Ovary (tissue), 3 donors: ENCODE measurements at regions not wholly inside any gene's neighbourhood (a gene's known extent, or its start where the extent isn't known, plus 50 kb on each side); places are given as distances from the start of the nearest gene placed in this dataset.

Source experiments
- EP300 ChIP-seq: sonication (generic); formaldehyde crosslinking; IDR thresholded peaks from one replicate; pipeline ENCODE4 v1.6.1; 2017; ENCODE audit warnings: antibody characterized with exemption
- POLR2A ChIP-seq: fragments of 450-650 bp; IDR thresholded peaks from one replicate; pipeline ENCODE4 v1.6.1; 2017; ENCODE audit warnings: antibody characterized with exemption, mild to moderate bottlenecking, moderate library complexity
- TF ChIP-seq, protein P1 (sequence below), 3 donors: fragments of 450-650 bp in 2 of 3; fragments of 200-600 bp in 1 of 3; IDR thresholded peaks; one replicate each; pipeline versions ENCODE4 v1.5.1 to v1.8.0; 2016 to 2022; ENCODE audit warnings: antibody characterized with exemption in 3 of 3, mild to moderate bottlenecking in 1 of 3
- donor health status: DM: no; HTN: no; CAD: no.

DNA sequence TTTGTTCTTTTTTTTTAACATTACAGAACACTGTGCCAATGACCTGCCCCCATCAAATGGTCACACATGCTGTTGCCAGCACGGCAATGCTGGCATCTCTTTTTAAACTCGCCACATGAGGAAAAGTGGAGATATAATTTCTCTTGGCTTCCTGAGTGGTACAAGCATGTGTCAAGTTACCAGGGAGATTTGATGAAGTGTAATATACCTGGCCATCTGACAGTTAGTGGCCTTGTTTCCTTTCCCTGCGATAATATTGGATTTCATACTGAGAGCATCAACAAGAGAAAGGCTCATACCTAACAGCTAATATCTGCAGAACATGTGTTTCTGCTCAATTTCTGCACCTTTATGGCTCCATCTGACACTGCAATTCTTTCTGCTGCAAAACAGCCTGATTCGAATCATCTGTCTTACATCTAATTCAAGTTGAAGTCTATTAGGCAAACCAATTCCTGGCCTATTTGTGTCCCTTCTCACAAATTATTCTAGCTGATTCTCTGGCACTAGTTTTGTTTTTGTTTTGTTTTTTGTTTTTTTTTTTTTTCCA lies 519.5 kb downstream of the PREX1 start:
- TF ChIP-seq, protein P1, sequence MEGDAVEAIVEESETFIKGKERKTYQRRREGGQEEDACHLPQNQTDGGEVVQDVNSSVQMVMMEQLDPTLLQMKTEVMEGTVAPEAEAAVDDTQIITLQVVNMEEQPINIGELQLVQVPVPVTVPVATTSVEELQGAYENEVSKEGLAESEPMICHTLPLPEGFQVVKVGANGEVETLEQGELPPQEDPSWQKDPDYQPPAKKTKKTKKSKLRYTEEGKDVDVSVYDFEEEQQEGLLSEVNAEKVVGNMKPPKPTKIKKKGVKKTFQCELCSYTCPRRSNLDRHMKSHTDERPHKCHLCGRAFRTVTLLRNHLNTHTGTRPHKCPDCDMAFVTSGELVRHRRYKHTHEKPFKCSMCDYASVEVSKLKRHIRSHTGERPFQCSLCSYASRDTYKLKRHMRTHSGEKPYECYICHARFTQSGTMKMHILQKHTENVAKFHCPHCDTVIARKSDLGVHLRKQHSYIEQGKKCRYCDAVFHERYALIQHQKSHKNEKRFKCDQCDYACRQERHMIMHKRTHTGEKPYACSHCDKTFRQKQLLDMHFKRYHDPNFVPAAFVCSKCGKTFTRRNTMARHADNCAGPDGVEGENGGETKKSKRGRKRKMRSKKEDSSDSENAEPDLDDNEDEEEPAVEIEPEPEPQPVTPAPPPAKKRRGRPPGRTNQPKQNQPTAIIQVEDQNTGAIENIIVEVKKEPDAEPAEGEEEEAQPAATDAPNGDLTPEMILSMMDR (IDR thresholded peaks at IDR 0.05), result no peak
- no peak for TF ChIP-seq POLR2A
- TF ChIP-seq EP300, result no peak
